Activated CD4-positive, alpha-beta T cell treated with anti-CD3 and anti-CD28 coated beads for 36 hours (primary cell): ENCODE measurements at regions not wholly inside any gene's neighbourhood (a gene's known extent, or its start where the extent isn't known, plus 50 kb on each side); places are given as distances from the start of the nearest gene placed in this dataset.

Experiments used
- ATAC-seq: fragments of 200-7000 bp; cut with Tn5 transposase; one replicate; pipeline ENCODE4 v1.10.0; 2021; ENCODE audit warnings: mild to moderate bottlenecking, moderate library complexity
- CTCF ChIA-PET: fragments of 350-600 bp; sonication (Branson Sonifier 250); formaldehyde crosslinking; loops from one replicate; lab custom pipeline; 2021; ENCODE audit warnings: antibody characterized with exemption; lab: Charles Lee
- POLR2A ChIA-PET: fragments of 350-600 bp; sonication (Branson Sonifier 250); formaldehyde crosslinking; loops from one replicate; lab custom pipeline; 2021; ENCODE audit warnings: antibody characterized with exemption, inconsistent platforms; lab: Charles Lee
- DNase-seq: peaks from one replicate; pipeline ENCODE4 v3.0.0-alpha.2; 2020
- H3K27ac Mint-ChIP-seq: one replicate; pipeline ENCODE4 v1.8.0; 2021; ENCODE audit warnings: mixed read lengths
- H3K27me3 Mint-ChIP-seq: one replicate; pipeline ENCODE4 v1.8.0; 2021; ENCODE audit warnings: mixed read lengths
- H3K36me3 Mint-ChIP-seq: one replicate; pipeline ENCODE4 v1.8.0; 2021; ENCODE audit warnings: low read depth, mixed read lengths
- H3K4me1 Mint-ChIP-seq: one replicate; pipeline ENCODE4 v1.8.0; 2021; ENCODE audit warnings: mixed read lengths
- H3K4me3 Mint-ChIP-seq: one replicate; pipeline ENCODE4 v1.8.0; 2021; ENCODE audit warnings: mild to moderate bottlenecking, moderate library complexity, mixed read lengths
- H3K9me3 Mint-ChIP-seq: one replicate; pipeline ENCODE4 v1.8.0; 2021; ENCODE audit warnings: low read depth, mixed read lengths
- intact Hi-C, 2 experiments: fragments of 100-400 bp; cut with DNase I in 1 of 2; cut with micrococcal nuclease in 1 of 2; formaldehyde crosslinking; loops; one replicate each; pipeline versions ENCODE4 v1.14.2 to v1.15.1; 2022 to 2024; cut with DNase I, micrococcal nuclease

DNA sequence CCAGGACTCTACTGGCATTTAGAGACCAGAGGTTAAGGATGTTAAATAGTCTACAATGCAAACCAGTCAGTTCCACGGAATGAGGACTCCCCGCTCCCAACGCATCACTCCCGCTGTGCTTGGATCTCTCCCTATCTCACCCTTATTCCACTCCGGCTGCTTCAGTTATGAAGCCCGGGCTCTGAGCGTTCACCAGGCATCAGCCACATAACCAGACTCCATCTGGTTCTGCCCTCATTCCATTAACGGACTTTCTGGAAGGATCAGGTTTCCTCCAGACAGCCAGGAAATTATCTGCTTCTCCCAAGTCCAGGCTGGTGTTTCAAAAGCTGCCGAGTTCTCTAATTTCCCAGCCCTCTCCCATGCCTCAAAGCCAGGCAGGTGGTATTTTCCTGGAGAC, 499.3 kb downstream of the GLRX3 start:
- CTCF ChIA-PET: no interaction called here
- ATAC-seq (no peak), DNase-seq (no peak)
- POLR2A ChIA-PET: no interaction called here
- H3K9me3 Mint-ChIP-seq: peaks cover 2% of the 10 kb centered on the region
- intact Hi-C loops: no loop called here
- H3K27ac Mint-ChIP-seq: no peak overlapping the region
- H3K27me3 Mint-ChIP-seq: peaks cover 25% of the 10 kb centered on the region
- no peak overlapping the region for H3K4me3 Mint-ChIP-seq
- no peaks in the 10 kb centered on the region for H3K4me1 Mint-ChIP-seq
- no peaks in the 10 kb centered on the region for H3K36me3 Mint-ChIP-seq

DNA sequence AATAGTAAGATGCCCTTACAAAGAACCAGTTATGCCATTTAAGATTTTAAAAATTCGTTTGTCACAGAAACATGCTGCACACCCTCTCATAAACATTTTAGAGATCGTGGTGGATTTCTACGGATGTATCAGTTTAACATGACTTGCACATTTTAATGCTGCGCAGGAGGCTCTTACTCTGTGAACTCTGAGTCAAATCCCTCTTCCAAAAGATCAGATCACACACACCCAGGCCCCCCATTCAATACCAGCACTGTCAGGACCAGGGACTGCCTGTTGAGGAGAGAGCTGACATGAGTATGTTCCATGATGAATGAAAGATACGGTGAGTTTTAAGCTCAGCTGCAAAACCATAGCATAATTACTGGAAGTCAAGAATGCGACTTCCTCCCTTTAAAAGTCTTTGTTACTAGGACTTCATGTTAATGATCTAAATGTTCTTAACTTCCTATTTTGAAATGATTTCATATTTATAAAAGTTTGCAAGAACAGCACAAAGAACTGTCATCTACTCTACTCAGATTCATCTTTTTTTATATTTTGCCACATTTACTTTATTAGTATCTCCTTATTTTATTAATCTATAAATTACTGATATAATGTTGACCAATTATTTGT, 500.2 kb downstream of the GLRX3 start:
- peaks cover 2% of the 10 kb centered on the region for H3K9me3 Mint-ChIP-seq
- no peak overlapping the region for H3K27ac Mint-ChIP-seq
- peaks cover 25% of the 10 kb centered on the region for H3K27me3 Mint-ChIP-seq
- POLR2A ChIA-PET: no interaction called here
- CTCF ChIA-PET: no interaction called here
- intact Hi-C loops: no loop called here
- no peaks in the 10 kb centered on the region for H3K36me3 Mint-ChIP-seq
- no peaks in the 10 kb centered on the region for H3K4me1 Mint-ChIP-seq
- no peak overlapping the region for H3K4me3 Mint-ChIP-seq
- ATAC-seq (no peak), DNase-seq (no peak)

DNA sequence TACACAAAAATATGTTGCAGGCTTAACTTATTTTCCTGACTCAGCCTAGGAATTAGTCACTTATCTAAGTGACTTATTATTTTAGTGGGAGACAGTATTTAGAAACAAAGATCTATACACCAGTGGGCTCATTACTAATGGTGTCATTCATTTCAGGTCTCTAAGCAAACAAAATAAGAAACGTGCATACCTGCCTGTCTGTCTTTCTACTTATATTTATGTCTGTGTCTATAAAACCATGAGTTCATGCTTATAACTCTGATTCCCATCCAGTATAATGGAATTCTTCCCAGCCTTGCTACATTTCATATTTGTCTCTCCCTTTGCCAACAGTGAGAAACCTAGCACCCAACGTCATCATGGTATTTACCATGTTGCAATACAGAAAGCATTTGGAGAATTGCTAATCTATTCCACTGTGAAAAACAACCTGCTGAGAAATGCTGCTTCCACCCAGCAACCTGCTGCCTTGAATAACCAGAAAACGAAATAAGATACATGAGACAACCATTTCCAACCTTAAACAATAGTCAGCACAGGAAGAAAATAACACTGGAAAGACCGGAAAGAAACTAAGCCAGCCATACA, 501.0 kb downstream of the GLRX3 start:
- H3K27me3 Mint-ChIP-seq: peaks cover 28% of the 10 kb centered on the region
- no peak overlapping the region for H3K27ac Mint-ChIP-seq
- no peak for DNase-seq
- H3K36me3 Mint-ChIP-seq: no peaks in the 10 kb centered on the region
- ChIA-PET CTCF (no interaction called here), POLR2A (no interaction called here)
- no peaks in the 10 kb centered on the region for H3K4me1 Mint-ChIP-seq
- intact Hi-C loops: no loop called here
- no peak overlapping the region for H3K4me3 Mint-ChIP-seq
- ATAC-seq: no peak
- H3K9me3 Mint-ChIP-seq: peaks cover 2% of the 10 kb centered on the region

- H3K27ac Mint-ChIP-seq: no peak overlapping the region
- intact Hi-C loops: no loop called here
Observed at GRCh38 chr10:130638991-130639390, 502.8 kb downstream of the GLRX3 start.

DNA sequence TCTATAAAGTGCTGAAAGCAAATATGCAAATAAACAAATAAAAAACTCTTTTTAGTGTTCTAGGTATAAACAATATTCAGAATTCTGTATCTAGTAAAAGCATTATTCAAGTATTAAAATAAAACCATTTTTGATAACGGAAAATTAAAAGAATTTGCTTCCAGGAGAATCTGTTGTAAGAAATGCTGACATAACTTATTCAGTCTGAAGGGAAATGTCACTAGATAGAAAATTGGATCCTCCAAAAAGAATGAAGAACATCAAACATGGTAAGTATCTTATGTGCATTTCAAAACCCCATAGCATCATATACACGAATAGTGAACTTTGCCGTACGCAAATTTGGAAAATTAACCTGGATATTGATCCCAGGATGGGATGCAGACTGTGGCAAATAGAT, 506.7 kb downstream of the GLRX3 start:
- Mint-ChIP-seq H3K27me3 (peaks cover 11% of the 10 kb centered on the region), H3K4me3 (no peak overlapping the region), H3K27ac (no peak overlapping the region), H3K9me3 (no peaks in the 10 kb centered on the region), H3K36me3 (no peaks in the 10 kb centered on the region), H3K4me1 (no peaks in the 10 kb centered on the region)
- ChIA-PET CTCF (no interaction called here), POLR2A (no interaction called here)
- DNase-seq (no peak), ATAC-seq (no peak)
- intact Hi-C loops: no loop called here

More at GRCh38 chr10:130638991-130639390, 502.8 kb downstream of the GLRX3 start:
- no peak for DNase-seq
- POLR2A ChIA-PET: no interaction called here
- no peaks in the 10 kb centered on the region for H3K4me1 Mint-ChIP-seq
- H3K9me3 Mint-ChIP-seq: peaks cover 2% of the 10 kb centered on the region
- H3K36me3 Mint-ChIP-seq: no peaks in the 10 kb centered on the region
- no peak for ATAC-seq
- H3K4me3 Mint-ChIP-seq: no peak overlapping the region
- CTCF ChIA-PET: interaction anchor here (0.7 kb wide), 1 partner anchor 560 kb away, joined by 4 read pairs; no protein-coding TSS in a partner anchor
- peaks cover 29% of the 10 kb centered on the region for H3K27me3 Mint-ChIP-seq

- peaks cover 2% of the 10 kb centered on the region for H3K9me3 Mint-ChIP-seq
- DNase-seq: no peak
- H3K27me3 Mint-ChIP-seq: peaks cover 6% of the 10 kb centered on the region
- H3K36me3 Mint-ChIP-seq: no peaks in the 10 kb centered on the region
- no peak overlapping the region for H3K27ac Mint-ChIP-seq
- intact Hi-C loops: no loop called here
- no peak for ATAC-seq
- H3K4me1 Mint-ChIP-seq: no peaks in the 10 kb centered on the region
- H3K4me3 Mint-ChIP-seq: no peak overlapping the region
- POLR2A ChIA-PET: no interaction called here
- CTCF ChIA-PET: no interaction called here
Observed at GRCh38 chr10:130647341-130647740, 511.1 kb downstream of the GLRX3 start.

DNA sequence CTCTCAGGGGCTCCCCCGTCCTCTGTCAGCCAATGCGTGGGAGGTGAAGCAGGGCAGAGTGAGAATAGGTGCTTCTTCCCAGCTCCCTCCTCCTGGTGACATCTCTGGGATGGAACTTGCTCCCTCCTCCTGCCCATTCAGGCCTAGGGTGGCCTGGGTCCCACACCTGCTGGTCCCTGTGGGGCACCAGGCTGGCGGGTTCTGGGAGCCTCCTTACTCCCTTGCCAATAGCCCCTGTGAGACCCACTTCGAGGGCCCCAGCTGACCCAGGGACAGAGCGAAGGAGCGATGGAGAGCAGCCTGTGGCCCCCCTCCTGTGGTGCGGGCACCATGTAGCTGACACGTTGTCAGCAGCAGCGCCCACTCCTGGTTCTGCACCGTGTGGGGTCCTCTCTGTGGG, 512.6 kb downstream of the GLRX3 start:
- H3K4me3 Mint-ChIP-seq: no peak overlapping the region
- intact Hi-C loops: no loop called here
- ChIA-PET POLR2A (no interaction called here), CTCF (no interaction called here)
- H3K36me3 Mint-ChIP-seq: no peaks in the 10 kb centered on the region
- peaks cover 2% of the 10 kb centered on the region for H3K9me3 Mint-ChIP-seq
- peaks cover 3% of the 10 kb centered on the region for H3K27me3 Mint-ChIP-seq
- no peak overlapping the region for H3K27ac Mint-ChIP-seq
- no peaks in the 10 kb centered on the region for H3K4me1 Mint-ChIP-seq
- DNase-seq: no peak
- no peak for ATAC-seq

GRCh38 chr10:130652544-130652943, 516.4 kb downstream of the GLRX3 start:
- H3K27ac Mint-ChIP-seq: no peak overlapping the region
- no peak for DNase-seq
- H3K4me3 Mint-ChIP-seq: no peak overlapping the region
- H3K36me3 Mint-ChIP-seq: no peaks in the 10 kb centered on the region
- intact Hi-C loops: no loop called here
- peaks cover 2% of the 10 kb centered on the region for H3K9me3 Mint-ChIP-seq
- peaks cover 3% of the 10 kb centered on the region for H3K27me3 Mint-ChIP-seq
- POLR2A ChIA-PET: no interaction called here
- H3K4me1 Mint-ChIP-seq: no peaks in the 10 kb centered on the region
- no peak for ATAC-seq
- CTCF ChIA-PET: no interaction called here

- Mint-ChIP-seq H3K36me3 (no peaks in the 10 kb centered on the region), H3K4me1 (no peaks in the 10 kb centered on the region), H3K4me3 (no peak overlapping the region), H3K9me3 (peaks cover 2% of the 10 kb centered on the region), H3K27ac (no peak overlapping the region), H3K27me3 (peaks cover 3% of the 10 kb centered on the region)
- DNase-seq (no peak), ATAC-seq (no peak)
- ChIA-PET CTCF (no interaction called here), POLR2A (no interaction called here)
- intact Hi-C loops: no loop called here
Observed at GRCh38 chr10:130652964-130653578, 516.9 kb downstream of the GLRX3 start.

DNA sequence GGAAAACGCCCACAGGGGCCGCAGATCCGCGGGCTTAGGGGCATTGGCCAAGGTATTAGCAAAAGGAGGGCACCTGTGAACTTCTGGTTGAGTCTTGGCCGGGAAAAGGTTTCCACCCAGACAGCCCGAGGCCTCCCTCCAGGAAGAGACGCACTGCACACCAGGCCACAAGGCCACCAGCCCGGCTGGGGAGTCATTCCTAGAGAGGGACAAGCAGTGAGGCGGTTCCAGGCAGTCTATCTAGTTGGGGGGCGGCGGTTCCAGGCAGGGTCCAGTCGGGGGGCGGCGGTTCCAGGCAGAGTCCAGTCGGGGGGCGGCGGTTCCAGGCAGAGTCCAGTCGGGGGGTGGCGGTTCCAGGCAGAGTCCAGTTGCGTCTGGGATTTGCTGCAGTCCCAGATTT, 518.5 kb downstream of the GLRX3 start:
- ATAC-seq (no peak), DNase-seq (no peak)
- CTCF ChIA-PET: no interaction called here
- H3K4me1 Mint-ChIP-seq: no peaks in the 10 kb centered on the region
- intact Hi-C loops: no loop called here
- no peaks in the 10 kb centered on the region for H3K36me3 Mint-ChIP-seq
- H3K27me3 Mint-ChIP-seq: no peaks in the 10 kb centered on the region
- no peaks in the 10 kb centered on the region for H3K9me3 Mint-ChIP-seq
- no peak overlapping the region for H3K4me3 Mint-ChIP-seq
- no peak overlapping the region for H3K27ac Mint-ChIP-seq
- POLR2A ChIA-PET: no interaction called here

GRCh38 chr10:130655313-130656186, 519.4 kb downstream of the GLRX3 start:
- intact Hi-C loops: no loop called here
- Mint-ChIP-seq H3K27me3 (no peaks in the 10 kb centered on the region), H3K4me1 (no peaks in the 10 kb centered on the region), H3K4me3 (no peak overlapping the region), H3K36me3 (no peaks in the 10 kb centered on the region), H3K27ac (no peak overlapping the region), H3K9me3 (no peaks in the 10 kb centered on the region)
- ATAC-seq: no peak
- CTCF ChIA-PET: no interaction called here
- no peak for DNase-seq
- POLR2A ChIA-PET: no interaction called here
